ENCODE measurements at regions not wholly inside any gene's neighbourhood (a gene's known extent, or its start where the extent isn't known, plus 50 kb on each side); places are given as distances from the start of the nearest gene placed in this dataset.

DNA sequence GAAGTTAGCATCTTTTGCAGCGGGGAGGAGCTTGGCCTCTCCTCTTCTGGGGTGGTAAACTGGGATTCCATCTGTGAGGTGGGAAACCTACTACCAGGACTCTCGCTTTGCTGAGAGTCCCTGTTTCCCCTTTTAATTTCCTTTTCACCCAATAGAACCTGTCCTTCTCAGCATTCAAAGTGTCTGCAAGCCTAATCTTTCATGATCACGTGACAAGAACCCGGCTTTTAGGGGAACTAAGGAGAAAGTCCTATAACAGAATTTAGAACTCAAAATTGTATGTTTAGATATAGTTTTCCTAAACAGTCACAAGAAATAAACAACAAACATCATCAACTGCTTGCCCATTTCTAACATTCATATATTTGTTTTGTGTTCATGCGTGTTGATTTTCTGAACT lies 103.6 kb upstream of the CDH19 start:
- TF ChIP-seq EZH2 (optimal IDR thresholded peaks at IDR 0.05; ENCODE audit: low read depth, low read length), result no peak
- TF ChIP-seq, protein P1, sequence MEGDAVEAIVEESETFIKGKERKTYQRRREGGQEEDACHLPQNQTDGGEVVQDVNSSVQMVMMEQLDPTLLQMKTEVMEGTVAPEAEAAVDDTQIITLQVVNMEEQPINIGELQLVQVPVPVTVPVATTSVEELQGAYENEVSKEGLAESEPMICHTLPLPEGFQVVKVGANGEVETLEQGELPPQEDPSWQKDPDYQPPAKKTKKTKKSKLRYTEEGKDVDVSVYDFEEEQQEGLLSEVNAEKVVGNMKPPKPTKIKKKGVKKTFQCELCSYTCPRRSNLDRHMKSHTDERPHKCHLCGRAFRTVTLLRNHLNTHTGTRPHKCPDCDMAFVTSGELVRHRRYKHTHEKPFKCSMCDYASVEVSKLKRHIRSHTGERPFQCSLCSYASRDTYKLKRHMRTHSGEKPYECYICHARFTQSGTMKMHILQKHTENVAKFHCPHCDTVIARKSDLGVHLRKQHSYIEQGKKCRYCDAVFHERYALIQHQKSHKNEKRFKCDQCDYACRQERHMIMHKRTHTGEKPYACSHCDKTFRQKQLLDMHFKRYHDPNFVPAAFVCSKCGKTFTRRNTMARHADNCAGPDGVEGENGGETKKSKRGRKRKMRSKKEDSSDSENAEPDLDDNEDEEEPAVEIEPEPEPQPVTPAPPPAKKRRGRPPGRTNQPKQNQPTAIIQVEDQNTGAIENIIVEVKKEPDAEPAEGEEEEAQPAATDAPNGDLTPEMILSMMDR (IDR thresholded peaks at IDR 0.05; ENCODE audit: low read length), result no peak
